LNCAP (cell line): ENCODE measurements at regions not wholly inside any gene's neighbourhood (a gene's known extent, or its start where the extent isn't known, plus 50 kb on each side); places are given as distances from the start of the nearest gene placed in this dataset.
A peak's percentile ranks its signal among the peaks of the same experiment; 100 is the strongest.

ENCODE experiments used
- TF ChIP-seq, protein P1 (sequence below): fragments of 450-650 bp; IDR thresholded peaks from 2 replicates; pipeline ENCODE4 v1.5.1; 2017; ENCODE audit warnings: mild to moderate bottlenecking

- TF ChIP-seq, protein P1, sequence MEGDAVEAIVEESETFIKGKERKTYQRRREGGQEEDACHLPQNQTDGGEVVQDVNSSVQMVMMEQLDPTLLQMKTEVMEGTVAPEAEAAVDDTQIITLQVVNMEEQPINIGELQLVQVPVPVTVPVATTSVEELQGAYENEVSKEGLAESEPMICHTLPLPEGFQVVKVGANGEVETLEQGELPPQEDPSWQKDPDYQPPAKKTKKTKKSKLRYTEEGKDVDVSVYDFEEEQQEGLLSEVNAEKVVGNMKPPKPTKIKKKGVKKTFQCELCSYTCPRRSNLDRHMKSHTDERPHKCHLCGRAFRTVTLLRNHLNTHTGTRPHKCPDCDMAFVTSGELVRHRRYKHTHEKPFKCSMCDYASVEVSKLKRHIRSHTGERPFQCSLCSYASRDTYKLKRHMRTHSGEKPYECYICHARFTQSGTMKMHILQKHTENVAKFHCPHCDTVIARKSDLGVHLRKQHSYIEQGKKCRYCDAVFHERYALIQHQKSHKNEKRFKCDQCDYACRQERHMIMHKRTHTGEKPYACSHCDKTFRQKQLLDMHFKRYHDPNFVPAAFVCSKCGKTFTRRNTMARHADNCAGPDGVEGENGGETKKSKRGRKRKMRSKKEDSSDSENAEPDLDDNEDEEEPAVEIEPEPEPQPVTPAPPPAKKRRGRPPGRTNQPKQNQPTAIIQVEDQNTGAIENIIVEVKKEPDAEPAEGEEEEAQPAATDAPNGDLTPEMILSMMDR, result no peak
Measured at GRCh38 chr9:90741036-90741435, 60.6 kb upstream of the SYK start.

GRCh38 chr9:90737742-90738141, 63.9 kb upstream of the SYK start:
- TF ChIP-seq, protein P1, result no peak

DNA sequence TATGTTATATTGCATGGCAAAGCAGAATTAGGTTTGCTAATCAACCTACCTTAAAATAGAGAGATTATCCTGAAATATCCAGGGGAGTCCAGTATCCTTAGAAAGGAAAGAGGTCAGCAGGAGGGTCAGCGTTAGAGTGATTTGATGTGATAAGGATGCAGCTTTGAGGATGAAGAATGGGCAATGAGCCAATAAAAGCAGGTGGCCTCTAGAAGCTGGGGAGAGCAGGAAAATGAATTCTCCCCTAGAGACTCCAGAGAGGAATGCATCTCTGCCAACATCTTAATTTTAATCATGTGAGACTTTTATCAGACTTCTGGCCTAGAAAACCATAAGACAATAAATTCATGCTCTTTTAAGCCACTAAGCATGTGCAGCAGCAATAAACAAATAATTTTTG, 65.7 kb upstream of the SYK start:
- TF ChIP-seq, protein P1, result no peak

DNA sequence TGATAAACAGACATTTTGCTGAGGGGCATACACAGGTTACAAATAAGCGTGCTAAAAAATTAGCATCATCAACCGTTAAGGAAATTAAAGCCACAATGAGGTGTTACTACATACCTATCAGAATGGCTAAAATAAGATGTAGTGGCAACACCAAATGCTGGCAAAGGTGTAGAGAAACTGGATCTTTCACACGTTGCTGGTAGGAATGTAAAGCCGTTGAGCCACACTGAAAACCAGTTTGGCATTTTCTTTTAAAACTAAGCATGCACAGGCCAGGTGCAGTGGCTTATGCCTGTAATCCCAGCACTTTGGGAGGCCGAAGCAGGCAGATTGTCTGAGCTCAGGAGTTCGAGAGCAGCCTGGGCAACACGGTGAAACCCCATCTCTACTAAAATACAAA, 67.0 kb upstream of the SYK start:
- TF ChIP-seq, protein P1, result no peak

- TF ChIP-seq, protein P1, result no peak
Measured at GRCh38 chr9:90729351-90729750, 72.3 kb upstream of the SYK start.

DNA sequence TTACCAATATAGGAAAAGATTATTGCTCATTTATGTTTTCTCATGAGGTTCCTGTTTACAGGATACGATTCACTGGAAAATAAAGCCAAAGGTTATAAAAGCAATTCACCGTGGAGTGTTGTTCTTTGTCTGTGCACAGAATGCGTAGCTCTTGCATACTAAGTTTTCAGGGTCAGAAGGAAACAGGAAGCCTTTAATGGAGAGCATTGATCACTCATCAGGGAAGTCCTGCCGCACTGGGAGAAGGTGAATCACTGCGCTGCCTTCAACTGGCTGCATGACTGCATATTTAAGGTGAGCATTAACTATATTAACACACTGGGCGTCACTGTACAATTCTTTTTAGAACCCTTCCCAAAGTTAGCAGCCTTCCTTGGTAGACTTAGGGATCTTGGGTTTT, 74.1 kb upstream of the SYK start:
- TF ChIP-seq, protein P1, result no peak

DNA sequence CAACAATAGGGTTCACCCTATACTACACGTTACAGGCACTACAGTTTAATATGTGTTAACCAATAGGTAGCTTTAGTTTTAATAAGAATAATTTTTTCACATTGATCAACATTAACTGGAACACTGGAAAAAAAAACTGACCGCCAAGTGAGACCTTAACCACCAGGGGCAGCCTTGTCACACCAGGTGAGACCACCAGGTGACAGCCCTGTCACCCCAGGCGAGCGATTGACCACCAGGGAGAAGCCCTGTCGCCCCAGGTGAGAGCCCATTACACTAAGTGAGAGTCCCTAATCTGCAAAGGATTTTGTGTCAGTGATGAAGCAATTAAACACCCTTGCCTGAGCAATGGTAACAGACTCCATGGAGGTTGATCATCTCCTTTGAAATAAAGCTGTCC, 75.4 kb upstream of the SYK start:
- TF ChIP-seq, protein P1, result peak; percentile 29

DNA sequence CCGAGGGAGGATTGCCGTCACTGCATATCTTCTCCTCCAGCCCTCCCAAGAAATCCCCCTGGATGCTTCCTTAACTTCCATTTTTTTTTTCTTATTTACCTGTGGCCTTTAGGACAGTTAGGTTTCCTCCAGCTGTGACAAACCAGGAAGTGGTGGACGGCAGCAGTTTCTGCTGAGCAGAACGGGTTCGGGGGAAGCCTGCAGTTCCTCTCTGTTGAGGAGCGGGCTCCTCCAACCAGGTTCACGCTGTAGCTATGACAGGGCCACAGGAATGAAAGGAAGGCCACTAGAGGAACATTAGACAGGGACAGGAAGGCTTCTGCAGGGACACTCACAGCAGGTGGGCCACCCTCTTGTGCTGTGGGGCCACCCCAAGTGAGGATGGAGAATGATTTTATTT, 76.7 kb upstream of the SYK start:
- TF ChIP-seq, protein P1, result no peak
